ENCODE measurements at regions not wholly inside any gene's neighbourhood (a gene's known extent, or its start where the extent isn't known, plus 50 kb on each side); places are given as distances from the start of the nearest gene placed in this dataset.

DNA sequence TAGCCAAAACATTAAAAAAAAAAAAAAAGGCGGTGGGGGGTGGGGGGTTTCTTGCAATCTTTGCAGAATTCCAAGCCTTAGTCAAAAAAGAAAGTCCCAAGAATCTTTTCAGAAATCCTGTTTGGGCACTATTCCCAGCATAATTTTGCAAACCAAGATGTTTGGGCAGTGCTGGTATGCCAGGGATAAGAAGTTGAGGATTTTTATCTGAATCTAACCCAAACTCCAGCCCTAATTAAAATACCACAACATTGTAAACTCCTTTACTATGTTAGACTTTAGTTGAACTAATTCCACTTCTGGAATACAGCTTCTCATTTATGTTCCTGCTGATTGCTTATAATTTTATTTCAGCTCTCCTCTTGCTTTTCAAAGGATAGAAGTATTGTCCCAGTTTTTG is 504.1 kb upstream of the ADGRL2 start:
- H3K36me3 Mint-ChIP-seq (ENCODE audit: insufficient read depth, unreplicated experiment) = no peaks in the 10 kb centered on the region
- no peaks in the 10 kb centered on the region for H3K4me1 Mint-ChIP-seq (ENCODE audit: low read depth, unreplicated experiment)
- H3K27ac Mint-ChIP-seq (ENCODE audit: unreplicated experiment) = no peak overlapping the region
- H3K27me3 Mint-ChIP-seq (ENCODE audit: unreplicated experiment) = no peaks in the 10 kb centered on the region
- no peak overlapping the region for H3K4me3 Mint-ChIP-seq (ENCODE audit: low read depth, unreplicated experiment)
- no peak for DNase-seq
- intact Hi-C loops (cut with micrococcal nuclease; ENCODE audit: unreplicated experiment) = no loop called here
- H3K9me3 Mint-ChIP-seq (ENCODE audit: low read depth, unreplicated experiment) = no peaks in the 10 kb centered on the region
- CTCF ChIA-PET = no interaction called here
- TF ChIP-seq, protein P1, sequence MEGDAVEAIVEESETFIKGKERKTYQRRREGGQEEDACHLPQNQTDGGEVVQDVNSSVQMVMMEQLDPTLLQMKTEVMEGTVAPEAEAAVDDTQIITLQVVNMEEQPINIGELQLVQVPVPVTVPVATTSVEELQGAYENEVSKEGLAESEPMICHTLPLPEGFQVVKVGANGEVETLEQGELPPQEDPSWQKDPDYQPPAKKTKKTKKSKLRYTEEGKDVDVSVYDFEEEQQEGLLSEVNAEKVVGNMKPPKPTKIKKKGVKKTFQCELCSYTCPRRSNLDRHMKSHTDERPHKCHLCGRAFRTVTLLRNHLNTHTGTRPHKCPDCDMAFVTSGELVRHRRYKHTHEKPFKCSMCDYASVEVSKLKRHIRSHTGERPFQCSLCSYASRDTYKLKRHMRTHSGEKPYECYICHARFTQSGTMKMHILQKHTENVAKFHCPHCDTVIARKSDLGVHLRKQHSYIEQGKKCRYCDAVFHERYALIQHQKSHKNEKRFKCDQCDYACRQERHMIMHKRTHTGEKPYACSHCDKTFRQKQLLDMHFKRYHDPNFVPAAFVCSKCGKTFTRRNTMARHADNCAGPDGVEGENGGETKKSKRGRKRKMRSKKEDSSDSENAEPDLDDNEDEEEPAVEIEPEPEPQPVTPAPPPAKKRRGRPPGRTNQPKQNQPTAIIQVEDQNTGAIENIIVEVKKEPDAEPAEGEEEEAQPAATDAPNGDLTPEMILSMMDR (IDR thresholded peaks at IDR 0.05; ENCODE audit: unreplicated experiment) = no peak
- BruUV-seq (replicated peaks) = no TSS peak

DNA sequence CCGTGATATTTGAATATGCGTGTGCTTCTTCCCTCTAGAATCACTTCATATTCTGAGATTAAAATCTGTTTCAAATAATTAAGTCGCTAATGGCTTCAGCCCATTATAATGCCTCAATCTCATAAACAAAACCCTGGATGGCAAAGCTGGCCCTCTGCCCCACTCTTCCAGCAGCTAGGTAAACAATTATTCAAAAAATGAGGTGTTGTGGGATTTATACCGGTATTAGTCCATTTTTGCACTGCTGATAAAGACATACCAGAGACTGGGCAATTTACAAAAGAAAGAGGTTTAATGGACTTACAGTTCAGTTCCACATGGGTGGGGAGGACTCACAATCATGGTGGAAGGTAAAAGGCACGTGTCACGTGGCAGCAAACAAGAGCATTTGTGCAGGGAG is 510.4 kb upstream of the ADGRL2 start:
- no peak for DNase-seq
- Mint-ChIP-seq H3K9me3 (ENCODE audit: low read depth, unreplicated experiment) (no peaks in the 10 kb centered on the region), H3K4me1 (ENCODE audit: low read depth, unreplicated experiment) (no peaks in the 10 kb centered on the region), H3K27ac (ENCODE audit: unreplicated experiment) (no peak overlapping the region), H3K36me3 (ENCODE audit: insufficient read depth, unreplicated experiment) (no peaks in the 10 kb centered on the region), H3K4me3 (ENCODE audit: low read depth, unreplicated experiment) (no peak overlapping the region), H3K27me3 (ENCODE audit: unreplicated experiment) (no peaks in the 10 kb centered on the region)
- no TSS peak for BruUV-seq (replicated peaks)
- CTCF ChIA-PET = no interaction called here
- intact Hi-C loops (cut with micrococcal nuclease; ENCODE audit: unreplicated experiment) = no loop called here
- TF ChIP-seq, protein P1 (IDR thresholded peaks at IDR 0.05; ENCODE audit: unreplicated experiment) = no peak

GRCh38 chr1:81288689-81289088 is 512.0 kb upstream of the ADGRL2 start:
- no TSS peak for BruUV-seq (replicated peaks)
- Mint-ChIP-seq H3K27me3 (ENCODE audit: unreplicated experiment) (no peaks in the 10 kb centered on the region), H3K27ac (ENCODE audit: unreplicated experiment) (no peak overlapping the region), H3K4me1 (ENCODE audit: low read depth, unreplicated experiment) (no peaks in the 10 kb centered on the region), H3K4me3 (ENCODE audit: low read depth, unreplicated experiment) (no peak overlapping the region), H3K36me3 (ENCODE audit: insufficient read depth, unreplicated experiment) (no peaks in the 10 kb centered on the region), H3K9me3 (ENCODE audit: low read depth, unreplicated experiment) (no peaks in the 10 kb centered on the region)
- CTCF ChIA-PET = no interaction called here
- intact Hi-C loops (cut with micrococcal nuclease; ENCODE audit: unreplicated experiment) = no loop called here
- no peak for DNase-seq
- TF ChIP-seq, protein P1 (IDR thresholded peaks at IDR 0.05; ENCODE audit: unreplicated experiment) = no peak

DNA sequence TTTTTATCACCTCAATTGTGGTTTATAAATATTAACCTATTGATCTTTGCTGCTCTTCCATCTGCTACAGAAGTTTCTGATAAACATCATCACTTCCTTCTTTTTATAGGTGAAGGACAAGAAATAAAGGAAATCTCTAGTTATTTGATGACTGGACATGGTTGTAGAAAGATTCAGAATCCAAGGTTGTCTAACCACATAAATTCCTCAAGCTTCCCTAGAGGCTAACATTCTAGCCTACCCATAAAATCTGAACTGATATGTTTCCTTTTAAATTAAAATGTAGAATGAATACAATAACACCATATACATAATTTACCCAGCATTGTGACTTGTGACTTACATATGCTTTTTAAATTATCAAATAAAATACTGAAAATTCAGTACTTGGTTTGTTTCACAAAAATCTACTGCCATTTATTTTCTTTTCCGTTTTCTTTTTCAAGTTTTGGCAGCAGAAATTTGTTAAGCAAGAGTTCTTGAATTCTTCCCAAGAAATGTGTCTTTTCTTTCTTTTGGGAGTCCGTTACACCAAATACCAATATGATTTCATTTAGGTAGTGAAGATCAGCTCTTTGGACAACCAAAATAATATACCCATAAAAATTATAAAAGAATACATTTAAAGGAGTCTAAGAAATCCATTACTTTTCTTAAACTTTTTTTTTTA is 513.2 kb upstream of the ADGRL2 start:
- H3K9me3 Mint-ChIP-seq (ENCODE audit: low read depth, unreplicated experiment) = no peaks in the 10 kb centered on the region

More for the DNA sequence above, 513.2 kb upstream of the ADGRL2 start:
- intact Hi-C loops (cut with micrococcal nuclease; ENCODE audit: unreplicated experiment) = no loop called here
- H3K27me3 Mint-ChIP-seq (ENCODE audit: unreplicated experiment) = no peaks in the 10 kb centered on the region
- H3K27ac Mint-ChIP-seq (ENCODE audit: unreplicated experiment) = no peak overlapping the region
- H3K36me3 Mint-ChIP-seq (ENCODE audit: insufficient read depth, unreplicated experiment) = no peaks in the 10 kb centered on the region
- CTCF ChIA-PET = no interaction called here
- no peaks in the 10 kb centered on the region for H3K4me1 Mint-ChIP-seq (ENCODE audit: low read depth, unreplicated experiment)
- BruUV-seq (replicated peaks) = no TSS peak
- DNase-seq = no peak
- TF ChIP-seq, protein P1 (IDR thresholded peaks at IDR 0.05; ENCODE audit: unreplicated experiment) = no peak
- H3K4me3 Mint-ChIP-seq (ENCODE audit: low read depth, unreplicated experiment) = no peak overlapping the region
